Upper lobe of left lung (tissue), 4 donors: ENCODE measurements at regions not wholly inside any gene's neighbourhood (a gene's known extent, or its start where the extent isn't known, plus 50 kb on each side); places are given as distances from the start of the nearest gene placed in this dataset.

Experiments used
- EP300 ChIP-seq, 4 donors: sonication (generic); formaldehyde crosslinking; IDR thresholded peaks; one replicate each; pipeline ENCODE4 v1.5.1; 2017; ENCODE audit warnings: antibody characterized with exemption in 4 of 4, control low read depth in 2 of 4
- POLR2A ChIP-seq, 4 donors: fragments of 450-650 bp; IDR thresholded peaks; one replicate each; pipeline ENCODE4 v1.5.1; 2016 to 2017; ENCODE audit warnings: antibody characterized with exemption in 4 of 4, mild to moderate bottlenecking in 2 of 4
- POLR2AphosphoS5 ChIP-seq, 2 donors: sonication (generic); formaldehyde crosslinking; IDR thresholded peaks; one replicate each; pipeline ENCODE4 v1.5.1; 2017; ENCODE audit warnings: antibody characterized with exemption in 2 of 2
- TF ChIP-seq, protein P1 (sequence below), 6 experiments: fragments of 450-650 bp in 4 of 6; fragments of 200-600 bp in 2 of 6; sonication (generic) in 2 of 6; IDR thresholded peaks; one replicate each; pipeline ENCODE4 v1.5.1; 2016 to 2019; ENCODE audit warnings: antibody characterized with exemption in 6 of 6

DNA sequence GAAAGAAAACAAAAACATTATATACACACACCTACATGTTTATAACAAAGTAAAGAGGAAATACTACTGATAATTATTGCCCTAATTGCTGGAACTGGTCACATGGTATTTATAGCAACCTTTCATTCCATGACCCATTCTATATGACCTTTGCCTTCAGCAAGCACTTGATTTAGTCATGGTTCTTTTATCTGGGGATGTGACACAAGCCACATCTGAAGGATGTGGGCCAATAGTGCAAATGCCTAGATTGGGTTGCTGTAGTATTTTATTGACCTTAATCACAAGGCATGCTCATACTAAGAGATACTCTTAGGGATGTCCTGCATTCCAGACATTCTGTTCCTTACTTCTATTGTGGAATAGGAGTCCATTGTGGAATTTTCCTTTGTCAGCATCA, 723.5 kb upstream of the POM121L12 start:
- TF ChIP-seq, protein P1, sequence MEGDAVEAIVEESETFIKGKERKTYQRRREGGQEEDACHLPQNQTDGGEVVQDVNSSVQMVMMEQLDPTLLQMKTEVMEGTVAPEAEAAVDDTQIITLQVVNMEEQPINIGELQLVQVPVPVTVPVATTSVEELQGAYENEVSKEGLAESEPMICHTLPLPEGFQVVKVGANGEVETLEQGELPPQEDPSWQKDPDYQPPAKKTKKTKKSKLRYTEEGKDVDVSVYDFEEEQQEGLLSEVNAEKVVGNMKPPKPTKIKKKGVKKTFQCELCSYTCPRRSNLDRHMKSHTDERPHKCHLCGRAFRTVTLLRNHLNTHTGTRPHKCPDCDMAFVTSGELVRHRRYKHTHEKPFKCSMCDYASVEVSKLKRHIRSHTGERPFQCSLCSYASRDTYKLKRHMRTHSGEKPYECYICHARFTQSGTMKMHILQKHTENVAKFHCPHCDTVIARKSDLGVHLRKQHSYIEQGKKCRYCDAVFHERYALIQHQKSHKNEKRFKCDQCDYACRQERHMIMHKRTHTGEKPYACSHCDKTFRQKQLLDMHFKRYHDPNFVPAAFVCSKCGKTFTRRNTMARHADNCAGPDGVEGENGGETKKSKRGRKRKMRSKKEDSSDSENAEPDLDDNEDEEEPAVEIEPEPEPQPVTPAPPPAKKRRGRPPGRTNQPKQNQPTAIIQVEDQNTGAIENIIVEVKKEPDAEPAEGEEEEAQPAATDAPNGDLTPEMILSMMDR (IDR thresholded peaks at IDR 0.05) = no peak
- TF ChIP-seq EP300 (IDR thresholded peaks at IDR 0.05) = no peak
- no peak for TF ChIP-seq POLR2A (IDR thresholded peaks at IDR 0.05)
- TF ChIP-seq POLR2AphosphoS5 (IDR thresholded peaks at IDR 0.05) = no peak
